ENCODE measurements at regions not wholly inside any gene's neighbourhood (a gene's known extent, or its start where the extent isn't known, plus 50 kb on each side); places are given as distances from the start of the nearest gene placed in this dataset.
"Not testable (repeated sequence)": the region's sequence is repeated elsewhere in the genome, so short reads cannot be mapped to it uniquely, and the experiment has no call there.

DNA sequence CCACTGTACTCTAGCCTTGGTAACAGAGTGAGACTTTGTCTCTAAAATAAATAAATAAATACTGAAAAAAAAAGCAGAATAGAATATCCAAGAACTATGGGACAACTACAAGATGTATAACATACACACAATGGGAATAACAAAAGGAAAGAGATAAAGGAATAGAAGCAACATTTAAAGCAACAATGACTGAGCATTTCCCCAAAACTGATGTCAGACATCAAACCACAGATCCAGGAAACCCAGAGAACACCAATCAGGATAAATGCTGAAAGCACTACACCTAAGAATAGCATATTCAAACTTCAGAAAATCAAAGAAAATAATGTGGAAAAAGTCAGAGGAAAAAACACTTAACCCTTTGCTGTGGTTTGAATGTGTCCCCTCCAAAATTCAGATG, 436.4 kb downstream of the ACTL7B start:
- DNase-seq (ENCODE audit: low read depth in 2 of 3, low spot score in 1 of 3), result no peak

DNA sequence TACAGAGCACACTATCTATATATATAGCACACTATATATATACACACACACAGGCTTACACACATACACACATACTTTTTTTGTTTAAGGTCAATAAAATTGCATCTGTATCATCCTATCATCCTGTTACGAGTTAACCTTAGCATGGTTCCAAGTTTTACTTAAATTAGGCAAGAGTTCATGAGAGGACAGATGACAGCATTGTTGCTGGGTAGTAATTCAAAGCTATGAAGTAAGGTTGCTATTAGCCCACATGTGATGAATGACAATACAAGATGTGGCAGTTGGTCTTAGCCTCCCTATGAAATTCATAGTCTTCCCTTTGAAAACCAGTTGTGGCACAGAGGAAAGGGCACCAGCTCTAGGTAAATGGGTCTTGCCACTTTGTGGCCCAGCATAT, 438.1 kb downstream of the ACTL7B start:
- no peak for DNase-seq (ENCODE audit: low read depth in 2 of 3, low spot score in 1 of 3)

GRCh38 chr9:108417312-108417711, 438.5 kb downstream of the ACTL7B start:
- DNase-seq (ENCODE audit: low read depth in 2 of 3, low spot score in 1 of 3), result no peak

GRCh38 chr9:108416324-108416723, 439.5 kb downstream of the ACTL7B start:
- DNase-seq (ENCODE audit: low read depth in 2 of 3, low spot score in 1 of 3), result no peak

DNA sequence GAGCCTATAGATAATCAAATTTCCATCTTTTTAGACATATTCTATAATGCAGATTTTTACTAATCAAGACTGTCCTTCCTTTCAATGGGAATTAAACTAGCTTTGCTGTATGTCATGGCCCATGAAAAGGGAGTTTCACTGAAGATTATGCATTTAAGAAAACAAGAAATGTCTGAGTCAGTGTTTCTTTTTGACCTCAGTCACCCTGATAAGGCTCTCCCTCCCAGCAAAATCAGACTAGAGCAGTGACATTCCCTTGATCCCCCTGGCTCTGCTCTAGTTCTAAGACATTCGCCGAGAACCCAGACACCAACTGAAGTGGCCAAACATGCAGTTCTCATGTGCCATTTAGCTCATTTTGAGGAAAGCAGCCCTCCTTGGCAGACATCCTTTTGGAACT, 442.0 kb downstream of the ACTL7B start:
- DNase-seq (ENCODE audit: low read depth in 2 of 3, low spot score in 1 of 3), result no peak

- DNase-seq (ENCODE audit: low read depth in 2 of 3, low spot score in 1 of 3), result no peak
Observed at GRCh38 chr9:108412755-108413154, 443.0 kb downstream of the ACTL7B start.

GRCh38 chr9:108411632-108412031, 444.2 kb downstream of the ACTL7B start:
- no peak for DNase-seq (ENCODE audit: low read depth in 2 of 3, low spot score in 1 of 3)

GRCh38 chr9:108410161-108410560, 445.6 kb downstream of the ACTL7B start:
- no peak for DNase-seq (ENCODE audit: low read depth in 2 of 3, low spot score in 1 of 3)

- DNase-seq (ENCODE audit: low read depth in 2 of 3, low spot score in 1 of 3), result no peak
Observed at GRCh38 chr9:108400297-108400696, 455.5 kb downstream of the ACTL7B start.

DNA sequence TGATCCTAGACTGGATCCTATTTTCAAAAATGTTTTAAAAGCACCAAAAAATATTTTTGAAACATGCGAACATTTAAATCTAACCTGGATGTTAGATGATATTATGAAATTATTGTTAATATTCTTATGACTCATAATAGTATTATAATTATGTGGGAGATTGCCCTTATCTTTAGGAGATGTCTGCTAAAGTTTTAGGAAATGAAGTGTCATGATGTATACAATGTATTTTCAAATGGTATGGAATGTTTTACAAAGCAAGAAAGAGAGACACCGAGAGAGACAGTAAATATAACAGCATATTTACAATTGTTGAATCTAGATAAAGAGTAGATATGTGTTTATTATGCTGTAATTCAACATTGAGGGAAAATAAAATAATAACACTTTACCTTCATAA, 455.9 kb downstream of the ACTL7B start:
- DNase-seq (ENCODE audit: low read depth in 2 of 3, low spot score in 1 of 3), result no peak

- DNase-seq (ENCODE audit: low read depth in 2 of 3, low spot score in 1 of 3), result no peak
Observed at GRCh38 chr9:108397286-108397685, 458.5 kb downstream of the ACTL7B start.

DNA sequence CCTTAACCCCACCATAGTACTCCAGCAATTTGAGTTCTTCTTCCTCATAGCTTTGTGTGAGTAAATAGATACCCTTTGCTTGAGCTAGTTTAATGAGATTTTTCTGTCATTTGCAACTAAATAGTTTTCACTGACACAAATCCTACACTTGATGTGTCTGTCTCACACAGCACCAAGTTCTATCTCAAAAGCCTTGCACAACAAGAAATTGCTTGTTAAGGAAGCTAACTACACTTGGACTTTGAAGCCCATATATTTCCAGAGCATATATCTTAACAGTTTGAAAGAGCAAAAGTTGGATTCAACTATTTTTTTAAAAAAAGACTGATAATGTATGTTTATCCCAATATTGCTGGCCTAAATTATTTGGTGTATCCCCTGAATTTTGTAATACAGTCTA, 459.2 kb downstream of the ACTL7B start:
- no peak for DNase-seq (ENCODE audit: low read depth in 2 of 3, low spot score in 1 of 3)

DNA sequence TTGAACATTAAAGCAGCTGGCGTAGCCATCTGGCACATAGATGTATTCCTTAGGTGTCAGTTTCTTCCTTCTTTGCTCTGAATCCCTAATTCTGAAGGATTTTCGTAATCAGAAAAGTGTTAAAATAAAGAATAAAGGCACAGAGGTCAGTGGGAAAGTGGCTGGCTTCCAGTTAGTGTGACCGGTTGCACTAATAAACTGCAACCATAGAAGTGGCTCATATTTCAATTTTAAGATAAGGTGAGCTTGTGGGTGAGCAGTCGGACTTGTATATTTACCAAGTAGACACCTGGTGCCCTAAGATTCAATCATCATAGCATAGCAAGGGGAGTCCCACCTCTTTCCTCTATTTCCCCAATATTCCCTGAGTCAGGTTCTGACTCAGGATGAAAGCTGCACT, 459.6 kb downstream of the ACTL7B start:
- no peak for DNase-seq (ENCODE audit: low read depth in 2 of 3, low spot score in 1 of 3)

GRCh38 chr9:108395421-108395820, 460.4 kb downstream of the ACTL7B start:
- no peak for DNase-seq (ENCODE audit: low read depth in 2 of 3, low spot score in 1 of 3)

GRCh38 chr9:108394726-108395125, 461.1 kb downstream of the ACTL7B start:
- no peak for DNase-seq (ENCODE audit: low read depth in 2 of 3, low spot score in 1 of 3)

- not testable (repeated sequence) for DNase-seq (ENCODE audit: low read depth in 2 of 3, low spot score in 1 of 3)
Observed at GRCh38 chr9:108393481-108394001, 462.2 kb downstream of the ACTL7B start.

- no peak for DNase-seq (ENCODE audit: low read depth in 2 of 3, low spot score in 1 of 3)
Observed at GRCh38 chr9:108392877-108393276, 462.9 kb downstream of the ACTL7B start.

DNA sequence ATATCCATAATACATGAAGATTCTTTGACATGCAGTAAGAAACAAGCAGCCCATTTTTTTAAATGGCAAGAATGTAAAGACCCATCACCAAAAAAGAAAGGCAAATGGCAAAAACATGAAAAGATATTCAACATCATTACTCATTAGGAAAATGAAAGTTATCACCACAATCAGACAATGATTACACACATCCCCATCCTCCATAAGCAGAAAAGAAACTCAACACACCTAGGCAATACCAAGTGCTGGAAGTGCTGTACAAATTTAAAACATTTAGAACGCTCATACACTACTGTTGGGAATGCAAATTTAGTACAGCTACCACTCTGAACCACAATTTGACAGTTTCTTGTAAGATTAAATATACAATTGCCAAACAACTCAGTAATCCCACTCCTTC, 466.7 kb downstream of the ACTL7B start:
- no peak for DNase-seq (ENCODE audit: low read depth in 2 of 3, low spot score in 1 of 3)

GRCh38 chr9:108386859-108387384, 468.9 kb downstream of the ACTL7B start:
- no peak for DNase-seq (ENCODE audit: low read depth in 2 of 3, low spot score in 1 of 3)

- no peak for DNase-seq (ENCODE audit: low read depth in 2 of 3, low spot score in 1 of 3)
Observed at GRCh38 chr9:108386032-108386431, 469.8 kb downstream of the ACTL7B start.

DNA sequence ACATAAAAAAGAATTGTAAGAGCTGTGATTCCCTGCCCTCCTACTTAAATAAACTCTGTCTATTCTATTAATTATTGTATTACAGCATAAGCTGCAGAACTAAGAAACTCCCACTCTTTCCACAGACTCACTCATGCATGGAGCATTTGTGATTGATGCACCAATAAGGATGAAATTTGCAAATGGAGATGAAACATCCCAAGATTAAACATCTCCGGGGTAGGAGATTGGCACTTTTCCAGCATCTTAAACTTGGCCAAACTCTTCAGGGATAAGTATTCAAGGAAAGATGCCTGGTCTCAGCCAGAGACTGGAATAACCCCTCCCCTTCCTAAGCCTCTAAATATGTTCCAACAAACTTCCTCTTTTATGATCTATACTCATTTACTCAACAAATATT, 472.0 kb downstream of the ACTL7B start:
- DNase-seq (ENCODE audit: low read depth in 2 of 3, low spot score in 1 of 3), result no peak

DNA sequence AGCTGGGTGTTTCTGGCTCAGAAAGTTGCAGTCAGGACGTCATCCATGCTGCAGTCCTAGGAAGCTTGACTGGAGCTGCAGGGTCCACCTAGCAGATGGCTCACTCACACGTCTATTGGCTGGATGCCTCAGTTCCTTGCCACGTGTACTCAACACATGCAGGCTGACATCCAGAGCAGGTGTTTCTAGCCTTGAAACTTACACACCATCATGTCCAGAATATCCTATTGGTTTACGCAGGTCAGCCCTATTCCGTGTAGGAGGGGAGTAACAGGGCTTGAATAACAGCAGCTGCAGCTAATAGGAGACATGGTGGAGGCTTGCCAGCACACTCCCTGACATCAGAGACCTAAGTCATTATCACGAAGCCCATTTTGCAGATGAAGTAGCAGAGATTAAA, 473.5 kb downstream of the ACTL7B start:
- DNase-seq (ENCODE audit: low read depth in 2 of 3, low spot score in 1 of 3), result no peak

- DNase-seq (ENCODE audit: low read depth in 2 of 3, low spot score in 1 of 3), result no peak
Observed at GRCh38 chr9:108377881-108378280, 477.9 kb downstream of the ACTL7B start.

- no peak for DNase-seq (ENCODE audit: low read depth in 2 of 3, low spot score in 1 of 3)
Observed at GRCh38 chr9:108377382-108377781, 478.4 kb downstream of the ACTL7B start.

Measured in stimulated activated CD4-positive, alpha-beta T cell treated with anti-CD3 and anti-CD28 coated beads, Interleukin-12 subunit alpha, Interleukin-12 subunit beta, amount 100 ng/mL, for 48 hours (primary cell).